ENCODE measurements at regions not wholly inside any gene's neighbourhood (a gene's known extent, or its start where the extent isn't known, plus 50 kb on each side); places are given as distances from the start of the nearest gene placed in this dataset.
A peak's percentile ranks its signal among the peaks of the same experiment; 100 is the strongest.
"Not testable (repeated sequence)": the region's sequence is repeated elsewhere in the genome, so short reads cannot be mapped to it uniquely, and the experiment has no call there.

GRCh38 chr3:81884791-81885190, 123.3 kb upstream of the GBE1 start:
- DNase-seq = no peak

- no peak for DNase-seq
Observed at GRCh38 chr3:81876826-81877225, 115.4 kb upstream of the GBE1 start.

- no peak for DNase-seq
Observed at GRCh38 chr3:81874738-81875137, 113.3 kb upstream of the GBE1 start.

GRCh38 chr3:81872566-81872965, 111.1 kb upstream of the GBE1 start:
- no peak for DNase-seq

- no peak for DNase-seq
Observed at GRCh38 chr3:81871358-81872155, 110.1 kb upstream of the GBE1 start.

GRCh38 chr3:81869382-81869781, 107.9 kb upstream of the GBE1 start:
- DNase-seq = no peak

- no peak for DNase-seq
Observed at GRCh38 chr3:81868597-81868996, 107.2 kb upstream of the GBE1 start.

- no peak for DNase-seq
Observed at GRCh38 chr3:81867875-81868274, 106.4 kb upstream of the GBE1 start.

- not testable (repeated sequence) for DNase-seq
Observed at GRCh38 chr3:81865164-81865563, 103.7 kb upstream of the GBE1 start.

GRCh38 chr3:81864272-81864671, 102.8 kb upstream of the GBE1 start:
- DNase-seq = no peak

- DNase-seq = no peak
Observed at GRCh38 chr3:81863756-81864155, 102.3 kb upstream of the GBE1 start.

GRCh38 chr3:81861593-81861992, 100.1 kb upstream of the GBE1 start:
- DNase-seq = no peak

GRCh38 chr3:81859524-81859923, 98.1 kb upstream of the GBE1 start:
- DNase-seq = no peak

GRCh38 chr3:81853431-81853830, 92.0 kb upstream of the GBE1 start:
- DNase-seq = no peak

GRCh38 chr3:81851176-81851575, 89.7 kb upstream of the GBE1 start:
- DNase-seq = no peak

GRCh38 chr3:81846988-81847387, 85.5 kb upstream of the GBE1 start:
- DNase-seq = no peak

- no peak for DNase-seq
Observed at GRCh38 chr3:81841540-81841939, 80.1 kb upstream of the GBE1 start.

GRCh38 chr3:81839504-81840094, 78.2 kb upstream of the GBE1 start:
- DNase-seq = no peak

- DNase-seq = no peak
Observed at GRCh38 chr3:81838457-81838856, 77.0 kb upstream of the GBE1 start.

GRCh38 chr3:81837071-81837593, 75.7 kb upstream of the GBE1 start:
- DNase-seq = no peak

- no peak for DNase-seq
Observed at GRCh38 chr3:81829937-81830336, 68.5 kb upstream of the GBE1 start.

GRCh38 chr3:81829272-81829671, 67.8 kb upstream of the GBE1 start:
- DNase-seq = not testable (repeated sequence)

GRCh38 chr3:81823882-81824395, 62.5 kb upstream of the GBE1 start:
- peak; percentile 46 for DNase-seq

- DNase-seq = no peak
Observed at GRCh38 chr3:81823086-81823485, 61.6 kb upstream of the GBE1 start.
